GM19455 (cell line): ENCODE measurements at regions not wholly inside any gene's neighbourhood (a gene's known extent, or its start where the extent isn't known, plus 50 kb on each side); places are given as distances from the start of the nearest gene placed in this dataset.

Experiments used
- ATAC-seq: cut with Tn5 transposase; IDR thresholded peaks from one replicate; pipeline ENCODE4 v1.9.1; 2021; ENCODE audit not compliant: unreplicated experiment

DNA sequence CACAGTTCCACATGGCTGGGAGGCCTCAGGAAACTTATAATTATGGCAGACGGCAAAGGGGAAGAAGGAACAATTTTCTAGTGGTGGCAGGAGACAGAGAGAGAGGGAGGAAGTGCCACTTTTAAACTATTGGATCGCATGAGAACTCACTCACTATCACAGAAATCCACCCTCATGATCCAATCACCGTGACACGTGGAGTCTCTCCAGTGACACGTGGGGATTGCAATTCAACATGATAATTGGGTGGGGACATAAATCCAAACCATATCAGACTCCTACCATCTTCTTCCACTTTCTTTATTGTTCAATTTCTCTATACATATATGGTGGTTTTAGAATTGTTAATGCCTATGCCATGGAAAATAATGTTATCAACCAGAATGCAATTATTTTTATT lies 103.7 kb upstream of the SYT1 start:
- ATAC-seq = no peak

- ATAC-seq = no peak
Measured at GRCh38 chr12:78764913-78765312, 99.7 kb upstream of the SYT1 start.

DNA sequence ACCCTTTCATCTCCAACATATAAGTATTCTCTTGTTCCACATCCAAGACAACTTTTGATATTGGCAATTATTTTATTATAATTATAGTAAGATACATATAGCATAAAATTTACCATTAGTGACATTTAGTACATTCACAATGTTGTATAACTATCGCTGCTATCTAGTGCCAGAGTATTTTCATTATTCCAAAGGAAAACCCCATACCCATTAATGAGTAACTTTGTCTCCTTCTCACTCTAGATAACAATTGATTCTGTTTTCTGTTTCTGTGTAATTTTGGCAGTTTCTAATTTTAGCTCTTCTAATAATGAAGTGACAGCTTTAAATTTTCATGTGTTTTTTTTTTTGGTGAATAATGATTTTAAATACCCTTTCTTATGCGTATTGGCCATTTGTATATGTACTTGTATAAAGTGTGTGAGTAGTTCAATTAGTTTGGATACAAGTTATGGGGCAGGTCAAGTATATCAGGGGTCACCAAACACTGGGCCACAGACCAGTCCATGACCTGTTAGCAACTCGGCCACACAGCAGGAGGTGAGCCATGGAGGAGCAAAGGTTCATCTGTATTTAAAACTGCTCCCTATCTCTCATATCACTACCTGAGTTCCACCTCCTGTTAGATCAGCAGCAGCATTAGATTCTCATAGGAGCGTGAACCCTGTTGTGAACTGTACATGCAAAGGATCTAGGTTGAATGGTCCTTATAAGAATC lies 97.2 kb upstream of the SYT1 start:
- no peak for ATAC-seq

GRCh38 chr12:78778339-78778738 lies 86.2 kb upstream of the SYT1 start:
- ATAC-seq = no peak

GRCh38 chr12:78787576-78787975 lies 77.0 kb upstream of the SYT1 start:
- ATAC-seq = no peak

GRCh38 chr12:78790148-78790547 lies 74.4 kb upstream of the SYT1 start:
- ATAC-seq = no peak

GRCh38 chr12:78792052-78792698 lies 72.4 kb upstream of the SYT1 start:
- ATAC-seq = no peak

DNA sequence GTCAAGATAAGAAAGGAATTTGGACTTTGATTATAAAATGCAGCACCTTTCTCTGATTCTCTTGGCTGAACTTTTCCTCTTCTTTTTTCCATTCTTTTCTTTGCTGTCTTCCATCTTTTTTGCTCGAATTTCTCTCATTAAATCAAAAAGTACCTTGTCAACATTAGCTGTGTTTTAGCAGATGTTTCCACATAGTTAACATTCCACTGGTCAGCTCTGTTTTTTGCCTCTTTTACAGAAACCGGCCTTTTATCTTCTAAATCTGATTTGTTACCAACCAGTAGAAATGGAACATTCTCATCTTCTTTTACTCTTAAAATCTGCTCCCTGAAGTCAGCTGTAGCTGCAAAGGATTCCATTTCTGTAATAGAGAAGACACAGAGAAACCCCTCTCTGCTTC lies 71.1 kb upstream of the SYT1 start:
- ATAC-seq = no peak

DNA sequence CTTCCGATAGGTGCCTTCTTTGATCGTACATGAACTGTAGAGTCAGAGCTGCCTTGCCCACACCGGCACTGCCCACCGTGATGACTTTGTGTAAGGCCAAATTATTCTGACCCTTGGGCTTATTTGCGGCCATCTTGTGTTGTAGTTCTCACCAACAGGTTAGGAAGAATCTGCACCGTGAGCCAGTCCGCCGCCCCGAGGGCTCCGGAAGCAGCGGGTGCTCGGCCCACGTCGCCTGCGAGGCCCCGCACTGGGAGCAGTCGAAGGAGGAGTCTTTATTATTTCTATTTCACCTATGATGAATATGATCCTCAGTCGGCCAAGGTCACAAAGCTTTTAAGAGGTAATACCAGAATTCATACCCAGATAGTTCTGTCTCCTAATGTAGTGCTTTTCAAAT lies 70.6 kb upstream of the SYT1 start:
- ATAC-seq = no peak

DNA sequence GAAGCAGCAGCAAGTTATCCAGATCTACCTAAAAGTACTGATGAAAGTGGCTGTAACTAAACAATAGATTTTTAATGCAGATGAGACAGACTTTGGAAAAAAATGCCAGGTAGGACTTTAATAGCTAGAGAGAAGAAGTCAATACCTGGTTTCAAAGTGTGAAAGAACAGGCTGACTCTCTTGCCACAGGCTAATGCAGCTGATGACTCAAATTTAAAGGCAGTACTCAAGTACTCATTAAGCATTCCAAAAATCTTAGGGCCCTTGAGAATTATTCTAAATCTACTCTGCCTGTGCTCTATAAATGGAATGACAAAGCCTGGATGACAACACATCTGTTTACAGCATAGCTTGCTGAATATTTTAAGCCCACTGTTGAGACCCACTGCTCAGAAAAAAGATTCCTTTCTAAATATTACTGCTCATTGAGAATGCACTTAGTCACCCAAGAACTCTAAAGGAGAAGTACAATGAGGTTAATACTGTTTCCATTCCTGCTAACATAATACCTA lies 68.6 kb upstream of the SYT1 start:
- no peak for ATAC-seq

DNA sequence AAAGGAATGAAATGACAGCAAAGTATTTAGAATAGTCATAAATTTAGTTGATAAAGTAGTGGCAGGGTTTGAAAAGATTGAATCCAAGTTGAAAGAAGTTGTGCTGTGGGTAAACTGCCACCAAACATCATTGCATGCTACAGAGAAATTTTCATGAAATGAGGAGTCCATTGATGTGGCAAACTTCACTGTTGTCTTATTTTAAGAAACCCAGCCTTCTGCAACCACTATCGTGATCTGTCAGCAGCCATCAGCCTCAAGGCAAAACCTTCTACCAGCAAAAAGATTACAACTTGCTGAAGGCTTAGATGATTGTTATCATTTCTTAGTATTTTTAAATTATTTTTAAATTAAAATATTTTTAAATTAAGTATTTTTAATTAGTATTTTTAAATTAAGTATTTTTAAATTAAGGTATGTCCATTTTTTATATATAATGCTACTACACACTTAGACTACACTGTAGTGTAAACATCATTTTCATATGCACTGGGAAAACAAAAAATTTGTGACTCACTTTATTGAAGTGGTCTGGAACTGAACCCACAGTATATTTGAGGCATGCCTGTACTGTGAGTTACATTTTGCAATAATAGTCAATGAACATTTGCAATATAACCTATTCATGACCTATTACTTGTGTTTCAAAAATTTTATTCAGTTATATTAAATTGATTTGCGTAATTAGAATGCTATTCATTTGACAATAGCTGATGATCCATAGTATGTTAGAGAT lies 67.2 kb upstream of the SYT1 start:
- no peak for ATAC-seq

- ATAC-seq = no peak
Measured at GRCh38 chr12:78799649-78800048, 64.9 kb upstream of the SYT1 start.

GRCh38 chr12:78802593-78802992 lies 62.0 kb upstream of the SYT1 start:
- no peak for ATAC-seq

DNA sequence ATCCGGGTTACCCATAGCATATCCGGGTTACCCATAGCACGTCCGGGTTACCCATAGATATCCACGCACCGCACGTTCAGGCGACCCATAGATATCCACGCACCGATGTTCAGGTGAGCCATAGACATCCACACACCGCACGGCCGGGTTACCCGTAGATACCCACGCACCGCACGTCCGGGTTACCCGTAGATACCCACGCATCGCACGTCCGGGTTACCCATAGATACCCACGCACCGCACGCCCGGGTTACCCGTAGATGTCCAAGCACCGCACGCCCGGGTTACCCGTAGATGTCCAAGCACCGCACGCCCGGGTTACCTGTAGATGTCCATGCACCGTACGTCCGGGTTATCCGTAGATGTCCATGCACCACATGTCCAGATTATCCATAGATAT lies 60.3 kb upstream of the SYT1 start:
- ATAC-seq = no peak
